HG03575 (cell line): ENCODE measurements at regions not wholly inside any gene's neighbourhood (a gene's known extent, or its start where the extent isn't known, plus 50 kb on each side); places are given as distances from the start of the nearest gene placed in this dataset.

Experiments
- ATAC-seq: cut with Tn5 transposase; IDR thresholded peaks from one replicate; pipeline ENCODE4 v1.9.1; 2021; ENCODE audit not compliant: unreplicated experiment, insufficient number of reproducible peaks, low FRiP score; ENCODE audit errors: extremely low read depth

GRCh38 chr5:173771121-173771724, 116.9 kb upstream of the CPEB4 start:
- ATAC-seq: no peak

- ATAC-seq: no peak
Observed at GRCh38 chr5:173771725-173772383, 116.3 kb upstream of the CPEB4 start.

GRCh38 chr5:173772384-173773059, 115.6 kb upstream of the CPEB4 start:
- ATAC-seq: no peak

- no peak for ATAC-seq
Observed at GRCh38 chr5:173774271-173774761, 113.8 kb upstream of the CPEB4 start.

GRCh38 chr5:173775261-173776197, 112.6 kb upstream of the CPEB4 start:
- ATAC-seq: no peak

GRCh38 chr5:173777149-173777548, 111.0 kb upstream of the CPEB4 start:
- ATAC-seq: no peak

- no peak for ATAC-seq
Observed at GRCh38 chr5:173777674-173778073, 110.5 kb upstream of the CPEB4 start.

- no peak for ATAC-seq
Observed at GRCh38 chr5:173778152-173778782, 109.9 kb upstream of the CPEB4 start.

GRCh38 chr5:173778784-173779304, 109.3 kb upstream of the CPEB4 start:
- no peak for ATAC-seq

- ATAC-seq: no peak
Observed at GRCh38 chr5:173780235-173781234, 107.6 kb upstream of the CPEB4 start.

- no peak for ATAC-seq
Observed at GRCh38 chr5:173781432-173781815, 106.7 kb upstream of the CPEB4 start.

- ATAC-seq: no peak
Observed at GRCh38 chr5:173781816-173782670, 106.1 kb upstream of the CPEB4 start.

GRCh38 chr5:173782671-173783101, 105.5 kb upstream of the CPEB4 start:
- no peak for ATAC-seq

- ATAC-seq: no peak
Observed at GRCh38 chr5:173783371-173783770, 104.8 kb upstream of the CPEB4 start.

- ATAC-seq: no peak
Observed at GRCh38 chr5:173785400-173785799, 102.7 kb upstream of the CPEB4 start.

- no peak for ATAC-seq
Observed at GRCh38 chr5:173785866-173786265, 102.3 kb upstream of the CPEB4 start.
